ENCODE measurements at regions not wholly inside any gene's neighbourhood (a gene's known extent, or its start where the extent isn't known, plus 50 kb on each side); places are given as distances from the start of the nearest gene placed in this dataset.
"Not testable (repeated sequence)": the region's sequence is repeated elsewhere in the genome, so short reads cannot be mapped to it uniquely, and the experiment has no call there.

- Histone ChIP-seq H3K79me1 (ENCODE audit: low read length) (no peaks in the 10 kb centered on the region), H2BK120ac (ENCODE audit: insufficient read depth, low read length, poor library complexity) (no peak overlapping the region), H3K9ac (ENCODE audit: low read length) (no peak overlapping the region), H3K4ac (ENCODE audit: low read depth, low read length) (no peak overlapping the region), H2AK5ac (ENCODE audit: low read length) (no peak overlapping the region), H3K27me3 (ENCODE audit: insufficient read depth, low read length) (no peaks in the 10 kb centered on the region), H3K9me3 (ENCODE audit: insufficient read depth, low read depth, low read length) (no peaks in the 10 kb centered on the region), H3K27ac (ENCODE audit: low read depth, low read length) (no peak overlapping the region), H4K8ac (ENCODE audit: low read depth, low read length) (no peak overlapping the region), H3K4me3 (ENCODE audit: low read depth, low read length) (no peak overlapping the region), H3K4me2 (ENCODE audit: low read length) (no peak overlapping the region), H3K36me3 (ENCODE audit: control insufficient read depth in 1 of 2, insufficient read depth in 2 of 2, low read length in 2 of 2) (no peaks in the 10 kb centered on the region), H2BK12ac (ENCODE audit: low read length) (no peak overlapping the region), H3K79me2 (ENCODE audit: control insufficient read depth, insufficient read depth, low read length, poor library complexity) (no peaks in the 10 kb centered on the region), H3K23ac (ENCODE audit: low read length) (no peak overlapping the region), H2AFZ (ENCODE audit: insufficient read depth, low read length, poor library complexity) (no peak overlapping the region), H2BK5ac (ENCODE audit: low read depth, low read length, poor library complexity) (no peak overlapping the region), H4K12ac (ENCODE audit: low read depth, low read length) (no peak overlapping the region), H3K14ac (ENCODE audit: low read length) (no peak overlapping the region), H4K91ac (ENCODE audit: low read depth, low read length) (no peak overlapping the region), H3K18ac (ENCODE audit: low read length) (no peak overlapping the region), H3K4me1 (ENCODE audit: control insufficient read depth in 1 of 2, insufficient read depth in 2 of 2, low read length in 2 of 2) (no peaks in the 10 kb centered on the region)
- no CpG with 5 or more reads among the region's 2 CpGs for WGBS (ENCODE audit: extremely low coverage, insufficient coverage, insufficient read length)
- peak; percentile 75 to 87 for DNase-seq
Measured at GRCh38 chr2:114127372-114127771, 237.5 kb downstream of the ACTR3 start.

- DNase-seq, result no peak
Measured at GRCh38 chr2:114128263-114128662, 238.4 kb downstream of the ACTR3 start.

GRCh38 chr2:114128725-114129124 lies 238.8 kb downstream of the ACTR3 start:
- H3K27me3 ChIP-seq (ENCODE audit: insufficient read depth, low read length), result no peaks in the 10 kb centered on the region
- H3K27ac ChIP-seq (ENCODE audit: low read depth, low read length), result no peak overlapping the region
- no peak overlapping the region for H4K8ac ChIP-seq (ENCODE audit: low read depth, low read length)
- no peak overlapping the region for H3K14ac ChIP-seq (ENCODE audit: low read length)
- H2AFZ ChIP-seq (ENCODE audit: insufficient read depth, low read length, poor library complexity), result no peak overlapping the region
- H3K23ac ChIP-seq (ENCODE audit: low read length), result no peak overlapping the region
- H3K9me3 ChIP-seq (ENCODE audit: insufficient read depth, low read depth, low read length), result no peaks in the 10 kb centered on the region
- no peak overlapping the region for H2AK5ac ChIP-seq (ENCODE audit: low read length)
- H4K12ac ChIP-seq (ENCODE audit: low read depth, low read length), result no peak overlapping the region
- no peak overlapping the region for H4K91ac ChIP-seq (ENCODE audit: low read depth, low read length)
- no peaks in the 10 kb centered on the region for H3K79me1 ChIP-seq (ENCODE audit: low read length)
- H3K9ac ChIP-seq (ENCODE audit: low read length), result no peak overlapping the region
- no peak overlapping the region for H3K4ac ChIP-seq (ENCODE audit: low read depth, low read length)
- no peak overlapping the region for H2BK5ac ChIP-seq (ENCODE audit: low read depth, low read length, poor library complexity)
- no peak for DNase-seq
- H3K36me3 ChIP-seq (ENCODE audit: control insufficient read depth in 1 of 2, insufficient read depth in 2 of 2, low read length in 2 of 2), result no peaks in the 10 kb centered on the region
- no peak overlapping the region for H3K4me3 ChIP-seq (ENCODE audit: low read depth, low read length)
- no peak overlapping the region for H3K18ac ChIP-seq (ENCODE audit: low read length)
- H3K4me1 ChIP-seq (ENCODE audit: control insufficient read depth in 1 of 2, insufficient read depth in 2 of 2, low read length in 2 of 2), result no peaks in the 10 kb centered on the region
- no CpG with 5 or more reads among the region's 6 CpGs for WGBS (ENCODE audit: extremely low coverage, insufficient coverage, insufficient read length)
- no peak overlapping the region for H2BK12ac ChIP-seq (ENCODE audit: low read length)
- no peak overlapping the region for H2BK120ac ChIP-seq (ENCODE audit: insufficient read depth, low read length, poor library complexity)
- no peaks in the 10 kb centered on the region for H3K79me2 ChIP-seq (ENCODE audit: control insufficient read depth, insufficient read depth, low read length, poor library complexity)
- no peak overlapping the region for H3K4me2 ChIP-seq (ENCODE audit: low read length)

More at GRCh38 chr2:114128263-114128662, 238.4 kb downstream of the ACTR3 start:
- no peaks in the 10 kb centered on the region for H3K4me1 ChIP-seq (ENCODE audit: control insufficient read depth in 1 of 2, insufficient read depth in 2 of 2, low read length in 2 of 2)
- no peak overlapping the region for H2AK5ac ChIP-seq (ENCODE audit: low read length)
- no peaks in the 10 kb centered on the region for H3K9me3 ChIP-seq (ENCODE audit: insufficient read depth, low read depth, low read length)
- H3K4ac ChIP-seq (ENCODE audit: low read depth, low read length), result no peak overlapping the region
- no peak overlapping the region for H2BK5ac ChIP-seq (ENCODE audit: low read depth, low read length, poor library complexity)
- H3K18ac ChIP-seq (ENCODE audit: low read length), result no peak overlapping the region
- no peaks in the 10 kb centered on the region for H3K27me3 ChIP-seq (ENCODE audit: insufficient read depth, low read length)
- H3K27ac ChIP-seq (ENCODE audit: low read depth, low read length), result no peak overlapping the region
- no peak overlapping the region for H4K12ac ChIP-seq (ENCODE audit: low read depth, low read length)
- H2BK120ac ChIP-seq (ENCODE audit: insufficient read depth, low read length, poor library complexity), result no peak overlapping the region
- no peaks in the 10 kb centered on the region for H3K79me2 ChIP-seq (ENCODE audit: control insufficient read depth, insufficient read depth, low read length, poor library complexity)
- no peak overlapping the region for H2AFZ ChIP-seq (ENCODE audit: insufficient read depth, low read length, poor library complexity)
- H3K14ac ChIP-seq (ENCODE audit: low read length), result no peak overlapping the region
- no peak overlapping the region for H3K4me3 ChIP-seq (ENCODE audit: low read depth, low read length)
- no peak overlapping the region for H3K9ac ChIP-seq (ENCODE audit: low read length)
- no peak overlapping the region for H3K4me2 ChIP-seq (ENCODE audit: low read length)
- H4K91ac ChIP-seq (ENCODE audit: low read depth, low read length), result no peak overlapping the region
- H3K36me3 ChIP-seq (ENCODE audit: control insufficient read depth in 1 of 2, insufficient read depth in 2 of 2, low read length in 2 of 2), result no peaks in the 10 kb centered on the region
- no peak overlapping the region for H2BK12ac ChIP-seq (ENCODE audit: low read length)
- no peak overlapping the region for H3K23ac ChIP-seq (ENCODE audit: low read length)
- WGBS (ENCODE audit: extremely low coverage, insufficient coverage, insufficient read length), result no CpG with 5 or more reads among the region's 3 CpGs
- H3K79me1 ChIP-seq (ENCODE audit: low read length), result no peaks in the 10 kb centered on the region
- no peak overlapping the region for H4K8ac ChIP-seq (ENCODE audit: low read depth, low read length)

GRCh38 chr2:114132050-114132449 lies 242.2 kb downstream of the ACTR3 start:
- not testable (repeated sequence) for H3K79me2 ChIP-seq (ENCODE audit: control insufficient read depth, insufficient read depth, low read length, poor library complexity); H4K8ac ChIP-seq (ENCODE audit: low read depth, low read length); H3K18ac ChIP-seq (ENCODE audit: low read length); H4K91ac ChIP-seq (ENCODE audit: low read depth, low read length); H3K4me1 ChIP-seq (ENCODE audit: control insufficient read depth in 1 of 2, insufficient read depth in 2 of 2, low read length in 2 of 2); H3K79me1 ChIP-seq (ENCODE audit: low read length); H3K27me3 ChIP-seq (ENCODE audit: insufficient read depth, low read length); H3K4me3 ChIP-seq (ENCODE audit: low read depth, low read length); H2BK12ac ChIP-seq (ENCODE audit: low read length); H3K9me3 ChIP-seq (ENCODE audit: insufficient read depth, low read depth, low read length); H2BK5ac ChIP-seq (ENCODE audit: low read depth, low read length, poor library complexity); H4K12ac ChIP-seq (ENCODE audit: low read depth, low read length); H3K4ac ChIP-seq (ENCODE audit: low read depth, low read length); H2AFZ ChIP-seq (ENCODE audit: insufficient read depth, low read length, poor library complexity); H3K27ac ChIP-seq (ENCODE audit: low read depth, low read length); H3K9ac ChIP-seq (ENCODE audit: low read length); DNase-seq; H3K14ac ChIP-seq (ENCODE audit: low read length); H3K4me2 ChIP-seq (ENCODE audit: low read length); H2AK5ac ChIP-seq (ENCODE audit: low read length); H2BK120ac ChIP-seq (ENCODE audit: insufficient read depth, low read length, poor library complexity); H3K36me3 ChIP-seq (ENCODE audit: control insufficient read depth in 1 of 2, insufficient read depth in 2 of 2, low read length in 2 of 2); H3K23ac ChIP-seq (ENCODE audit: low read length)
- WGBS (ENCODE audit: extremely low coverage, insufficient coverage, insufficient read length), result no CpG with 5 or more reads among the region's 7 CpGs

Measured in trophoblast cell (in vitro differentiated cells and primary cell).